Suprapubic skin (tissue), 3 donors: ENCODE measurements at regions not wholly inside any gene's neighbourhood (a gene's known extent, or its start where the extent isn't known, plus 50 kb on each side); places are given as distances from the start of the nearest gene placed in this dataset.

Experiments
- EP300 ChIP-seq: sonication (generic); formaldehyde crosslinking; IDR thresholded peaks from one replicate; pipeline ENCODE4 v1.6.1; 2017; ENCODE audit warnings: antibody characterized with exemption
- POLR2A ChIP-seq, 2 donors: fragments of 450-650 bp; IDR thresholded peaks; one replicate each; pipeline ENCODE4 v1.6.1; 2017; ENCODE audit warnings: antibody characterized with exemption in 2 of 2, mild to moderate bottlenecking in 2 of 2, moderate library complexity in 2 of 2
- TF ChIP-seq, protein P1 (sequence below), 2 donors: fragments of 200-600 bp in 1 of 2; fragments of 450-650 bp in 1 of 2; sonication (generic) in 1 of 2; IDR thresholded peaks; one replicate each; pipeline ENCODE4 v1.5.1; 2016 to 2019; ENCODE audit warnings: antibody characterized with exemption in 2 of 2, mild to moderate bottlenecking in 1 of 2, moderate library complexity in 1 of 2

DNA sequence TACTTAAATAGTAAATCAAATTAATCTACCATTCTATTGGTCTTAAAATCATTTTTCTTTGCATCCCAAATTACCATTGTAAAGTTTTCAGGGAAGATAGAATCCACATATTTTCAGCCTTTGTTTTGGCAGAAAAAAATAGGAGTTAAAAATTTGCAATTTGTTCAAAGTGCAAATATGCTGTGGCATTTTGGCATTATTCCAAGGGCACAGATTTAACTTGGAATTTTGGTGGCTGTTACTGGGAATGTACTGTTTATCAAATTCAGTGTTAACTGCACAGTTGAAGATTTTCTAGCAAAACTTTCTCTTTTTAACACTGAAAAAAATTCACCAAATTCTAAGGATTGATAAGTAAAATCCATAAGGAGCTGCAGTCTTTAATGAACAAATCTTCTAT lies 151.0 kb upstream of the HDAC9 start:
- no peak for TF ChIP-seq POLR2A (IDR thresholded peaks at IDR 0.05)
- TF ChIP-seq, protein P1, sequence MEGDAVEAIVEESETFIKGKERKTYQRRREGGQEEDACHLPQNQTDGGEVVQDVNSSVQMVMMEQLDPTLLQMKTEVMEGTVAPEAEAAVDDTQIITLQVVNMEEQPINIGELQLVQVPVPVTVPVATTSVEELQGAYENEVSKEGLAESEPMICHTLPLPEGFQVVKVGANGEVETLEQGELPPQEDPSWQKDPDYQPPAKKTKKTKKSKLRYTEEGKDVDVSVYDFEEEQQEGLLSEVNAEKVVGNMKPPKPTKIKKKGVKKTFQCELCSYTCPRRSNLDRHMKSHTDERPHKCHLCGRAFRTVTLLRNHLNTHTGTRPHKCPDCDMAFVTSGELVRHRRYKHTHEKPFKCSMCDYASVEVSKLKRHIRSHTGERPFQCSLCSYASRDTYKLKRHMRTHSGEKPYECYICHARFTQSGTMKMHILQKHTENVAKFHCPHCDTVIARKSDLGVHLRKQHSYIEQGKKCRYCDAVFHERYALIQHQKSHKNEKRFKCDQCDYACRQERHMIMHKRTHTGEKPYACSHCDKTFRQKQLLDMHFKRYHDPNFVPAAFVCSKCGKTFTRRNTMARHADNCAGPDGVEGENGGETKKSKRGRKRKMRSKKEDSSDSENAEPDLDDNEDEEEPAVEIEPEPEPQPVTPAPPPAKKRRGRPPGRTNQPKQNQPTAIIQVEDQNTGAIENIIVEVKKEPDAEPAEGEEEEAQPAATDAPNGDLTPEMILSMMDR (IDR thresholded peaks at IDR 0.05), result no peak
- TF ChIP-seq EP300, result no peak
